Panc1 (cell line): ENCODE measurements at regions not wholly inside any gene's neighbourhood (a gene's known extent, or its start where the extent isn't known, plus 50 kb on each side); places are given as distances from the start of the nearest gene placed in this dataset.

Experiments
- ATAC-seq: fragments of 200-7000 bp; cut with Tn5 transposase; 2 replicates; pipeline ENCODE4 v1.9.1; 2020; ENCODE audit warnings: mild to moderate bottlenecking, moderate library complexity
- BruUV-seq: library from RNA; stranded (reverse); fragments of 400-500 nt; replicated peaks from 2 replicates; lab custom pipeline; 2021; lab: Mats Ljungman, UMichigan
- CTCF ChIA-PET: fragments of 300-600 bp; sonication (Branson Sonifier 250); formaldehyde crosslinking; loops from one replicate; lab custom pipeline; 2022; ENCODE audit warnings: antibody characterized with exemption; lab: Charles Lee
- POLR2A ChIA-PET: fragments of 300-600 bp; sonication (Branson Sonifier 250); formaldehyde crosslinking; loops from one replicate; lab custom pipeline; 2022; ENCODE audit warnings: antibody characterized with exemption; lab: Charles Lee
- DNase-seq: peaks from one replicate; pipeline ENCODE4 v3.0.0-alpha.2; 2010; ENCODE audit warnings: low read depth, low spot score
- H3K27ac ChIP-seq: 2 replicates; pipeline ENCODE4 v1.5.1; 2011; ENCODE audit warnings: mild to moderate bottlenecking, low read length, inconsistent platforms
- H3K27me3 ChIP-seq: fragments of 200-500 bp; sonication (Bioruptor generic); 2 replicates; pipeline ENCODE4 v1.6.0; 2014; ENCODE audit warnings: low read length, inconsistent platforms; ENCODE audit not compliant: control insufficient read depth, insufficient read depth
- H3K36me3 ChIP-seq: fragments of 200-500 bp; sonication (Bioruptor generic); 2 replicates; pipeline ENCODE4 v1.5.1; 2014; ENCODE audit warnings: inconsistent platforms, mild to moderate bottlenecking, low read length, moderate library complexity; ENCODE audit not compliant: control insufficient read depth, insufficient read depth
- H3K4me1 ChIP-seq: 2 replicates; pipeline ENCODE4 v1.5.1; 2011; ENCODE audit warnings: inconsistent platforms, mild to moderate bottlenecking, low read length, moderate library complexity; ENCODE audit not compliant: control insufficient read depth, insufficient read depth
- H3K4me3 ChIP-seq, 2 experiments: 2 replicates each; pipeline ENCODE4 v1.5.1; 2011 to 2012; ENCODE audit warnings: low read depth in 2 of 2, low read length in 2 of 2, mild to moderate bottlenecking in 2 of 2, inconsistent platforms in 1 of 2, moderate library complexity in 1 of 2
- H3K9me3 ChIP-seq: fragments of 200-500 bp; sonication (Bioruptor generic); 2 replicates; pipeline ENCODE4 v1.5.1; 2014; ENCODE audit warnings: low read depth, mild to moderate bottlenecking, inconsistent platforms, low read length, moderate library complexity; ENCODE audit not compliant: control insufficient read depth, insufficient read depth
- POLR2AphosphoS5 ChIP-seq: IDR thresholded peaks from 2 replicates; pipeline ENCODE4 v1.6.1; 2012; ENCODE audit warnings: mild to moderate bottlenecking, low read depth, low read length, moderate library complexity
- SIN3A ChIP-seq: IDR thresholded peaks from 2 replicates; pipeline ENCODE4 v1.6.1; 2012; ENCODE audit warnings: low read depth, mild to moderate bottlenecking, low read length, moderate library complexity, borderline replicate concordance; ENCODE audit not compliant: insufficient read depth
- TCF7L2 ChIP-seq: IDR thresholded peaks from 2 replicates; pipeline ENCODE4 v1.6.1; 2011; ENCODE audit warnings: mild to moderate bottlenecking, low read depth, low read length, inconsistent platforms
- in situ Hi-C: cut with HindIII; loops from 2 replicates; pipeline ENCODE4 v1.10.0; 2016; ENCODE audit warnings: low sequenced_read_pairs, low pct_unique_long_range_greater_than_20kb
- intact Hi-C: fragments of 100-400 bp; cut with micrococcal nuclease; formaldehyde crosslinking; loops from one replicate; pipeline ENCODE4 v1.10.0; 2022; ENCODE audit not compliant: unreplicated experiment
- TF ChIP-seq, protein P1 (sequence below): fragments of 450-650 bp; IDR thresholded peaks from 2 replicates; pipeline ENCODE4 v1.5.1; 2017; ENCODE audit warnings: mild to moderate bottlenecking
- TF ChIP-seq, protein P2 (sequence below), 2 experiments: IDR thresholded peaks; 2 replicates each; pipeline ENCODE4 v1.6.1; 2011 to 2012; ENCODE audit warnings: low read depth in 2 of 2, control low read depth in 1 of 2, low read length in 1 of 2, mild to moderate bottlenecking in 1 of 2, moderate library complexity in 1 of 2; ENCODE audit not compliant: insufficient read depth in 1 of 2

DNA sequence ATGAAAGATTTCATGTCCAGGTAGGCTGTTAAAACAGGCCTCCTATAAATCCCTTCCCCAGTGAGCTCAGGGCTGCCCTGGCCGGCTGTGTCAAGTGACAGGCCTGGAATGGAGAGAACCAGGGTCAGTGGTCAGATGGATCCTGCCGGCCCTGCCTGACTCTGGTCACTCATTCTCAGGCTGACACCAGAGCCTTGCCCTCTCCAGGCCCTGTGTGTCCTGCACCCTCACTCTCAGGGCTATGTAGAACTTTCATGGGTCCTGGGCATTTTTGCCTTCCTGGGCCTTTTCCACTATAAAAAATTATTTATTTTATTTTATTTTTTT is 82.0 kb upstream of the RGPD5 start:
- ATAC-seq: no peak
- no peak for DNase-seq
- ChIA-PET POLR2A (no interaction called here), CTCF (no interaction called here)
- Histone ChIP-seq H3K27me3 (no peaks in the 10 kb centered on the region), H3K9me3 (no peaks in the 10 kb centered on the region), H3K4me3 (no peak overlapping the region), H3K4me1 (no peaks in the 10 kb centered on the region), H3K36me3 (no peaks in the 10 kb centered on the region), H3K27ac (no peak overlapping the region)
- BruUV-seq: no TSS peak
- in situ Hi-C loops (no loop called here), intact Hi-C loops (loop anchor here (10.0 kb wide), 1 partner anchor 97 kb away; the partner anchor contains the start of genes SEPTIN10 and SOWAHC)
- TF ChIP-seq TCF7L2 (no peak), SIN3A (no peak), POLR2AphosphoS5 (no peak)
- TF ChIP-seq, protein P1, sequence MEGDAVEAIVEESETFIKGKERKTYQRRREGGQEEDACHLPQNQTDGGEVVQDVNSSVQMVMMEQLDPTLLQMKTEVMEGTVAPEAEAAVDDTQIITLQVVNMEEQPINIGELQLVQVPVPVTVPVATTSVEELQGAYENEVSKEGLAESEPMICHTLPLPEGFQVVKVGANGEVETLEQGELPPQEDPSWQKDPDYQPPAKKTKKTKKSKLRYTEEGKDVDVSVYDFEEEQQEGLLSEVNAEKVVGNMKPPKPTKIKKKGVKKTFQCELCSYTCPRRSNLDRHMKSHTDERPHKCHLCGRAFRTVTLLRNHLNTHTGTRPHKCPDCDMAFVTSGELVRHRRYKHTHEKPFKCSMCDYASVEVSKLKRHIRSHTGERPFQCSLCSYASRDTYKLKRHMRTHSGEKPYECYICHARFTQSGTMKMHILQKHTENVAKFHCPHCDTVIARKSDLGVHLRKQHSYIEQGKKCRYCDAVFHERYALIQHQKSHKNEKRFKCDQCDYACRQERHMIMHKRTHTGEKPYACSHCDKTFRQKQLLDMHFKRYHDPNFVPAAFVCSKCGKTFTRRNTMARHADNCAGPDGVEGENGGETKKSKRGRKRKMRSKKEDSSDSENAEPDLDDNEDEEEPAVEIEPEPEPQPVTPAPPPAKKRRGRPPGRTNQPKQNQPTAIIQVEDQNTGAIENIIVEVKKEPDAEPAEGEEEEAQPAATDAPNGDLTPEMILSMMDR: no peak

DNA sequence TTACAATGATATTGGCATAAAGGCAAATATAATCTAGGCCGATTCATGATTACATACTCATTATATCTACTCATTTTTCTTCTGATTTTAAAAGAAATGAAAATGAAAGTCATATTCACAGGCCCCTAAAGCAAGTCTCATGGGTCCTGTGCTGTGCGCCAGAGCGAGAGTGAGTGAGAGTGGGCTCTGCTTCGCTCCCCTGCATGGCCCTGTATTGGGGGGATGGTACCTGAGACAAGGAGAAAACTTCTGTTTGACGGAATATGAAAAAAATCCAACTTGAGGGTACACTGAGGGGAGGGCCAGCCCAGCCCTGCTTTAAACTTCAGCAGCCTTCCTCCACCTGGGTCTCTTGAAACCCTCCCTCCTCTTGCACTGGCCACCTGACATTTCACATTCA is 81.4 kb upstream of the RGPD5 start:
- no TSS peak for BruUV-seq
- DNase-seq (no peak), ATAC-seq (no peak)
- H3K9me3 ChIP-seq: no peaks in the 10 kb centered on the region
- H3K4me3 ChIP-seq: no peak overlapping the region
- intact Hi-C loops (loop anchor here (10.0 kb wide), 1 partner anchor 98 kb away; the partner anchor contains the start of genes SEPTIN10 and SOWAHC), in situ Hi-C loops (no loop called here)
- no peaks in the 10 kb centered on the region for H3K27me3 ChIP-seq
- TF ChIP-seq, protein P1: no peak
- TF ChIP-seq, protein P2, sequence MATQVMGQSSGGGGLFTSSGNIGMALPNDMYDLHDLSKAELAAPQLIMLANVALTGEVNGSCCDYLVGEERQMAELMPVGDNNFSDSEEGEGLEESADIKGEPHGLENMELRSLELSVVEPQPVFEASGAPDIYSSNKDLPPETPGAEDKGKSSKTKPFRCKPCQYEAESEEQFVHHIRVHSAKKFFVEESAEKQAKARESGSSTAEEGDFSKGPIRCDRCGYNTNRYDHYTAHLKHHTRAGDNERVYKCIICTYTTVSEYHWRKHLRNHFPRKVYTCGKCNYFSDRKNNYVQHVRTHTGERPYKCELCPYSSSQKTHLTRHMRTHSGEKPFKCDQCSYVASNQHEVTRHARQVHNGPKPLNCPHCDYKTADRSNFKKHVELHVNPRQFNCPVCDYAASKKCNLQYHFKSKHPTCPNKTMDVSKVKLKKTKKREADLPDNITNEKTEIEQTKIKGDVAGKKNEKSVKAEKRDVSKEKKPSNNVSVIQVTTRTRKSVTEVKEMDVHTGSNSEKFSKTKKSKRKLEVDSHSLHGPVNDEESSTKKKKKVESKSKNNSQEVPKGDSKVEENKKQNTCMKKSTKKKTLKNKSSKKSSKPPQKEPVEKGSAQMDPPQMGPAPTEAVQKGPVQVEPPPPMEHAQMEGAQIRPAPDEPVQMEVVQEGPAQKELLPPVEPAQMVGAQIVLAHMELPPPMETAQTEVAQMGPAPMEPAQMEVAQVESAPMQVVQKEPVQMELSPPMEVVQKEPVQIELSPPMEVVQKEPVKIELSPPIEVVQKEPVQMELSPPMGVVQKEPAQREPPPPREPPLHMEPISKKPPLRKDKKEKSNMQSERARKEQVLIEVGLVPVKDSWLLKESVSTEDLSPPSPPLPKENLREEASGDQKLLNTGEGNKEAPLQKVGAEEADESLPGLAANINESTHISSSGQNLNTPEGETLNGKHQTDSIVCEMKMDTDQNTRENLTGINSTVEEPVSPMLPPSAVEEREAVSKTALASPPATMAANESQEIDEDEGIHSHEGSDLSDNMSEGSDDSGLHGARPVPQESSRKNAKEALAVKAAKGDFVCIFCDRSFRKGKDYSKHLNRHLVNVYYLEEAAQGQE (IDR thresholded peaks at IDR 0.05; ENCODE audit: insufficient read depth in 1 of 2, low read depth in 2 of 2, low read length in 1 of 2): no peak
- TF ChIP-seq SIN3A: no peak
- no peak for TF ChIP-seq POLR2AphosphoS5
- no peak for TF ChIP-seq TCF7L2
- ChIA-PET CTCF (no interaction called here), POLR2A (no interaction called here)
- no peaks in the 10 kb centered on the region for H3K4me1 ChIP-seq
- no peak overlapping the region for H3K27ac ChIP-seq
- no peaks in the 10 kb centered on the region for H3K36me3 ChIP-seq
